ENCODE measurements at regions not wholly inside any gene's neighbourhood (a gene's known extent, or its start where the extent isn't known, plus 50 kb on each side); places are given as distances from the start of the nearest gene placed in this dataset.

GRCh38 chr5:28066856-28067255 lies 1028.5 kb upstream of the CDH9 start:
- peaks cover 35% of the 10 kb centered on the region for H3K9me3 Mint-ChIP-seq

GRCh38 chr5:28065656-28066055 lies 1027.3 kb upstream of the CDH9 start:
- peaks cover 31% of the 10 kb centered on the region for H3K9me3 Mint-ChIP-seq
- H3K27ac Mint-ChIP-seq = no peak overlapping the region
- no peaks in the 10 kb centered on the region for H3K4me1 Mint-ChIP-seq (ENCODE audit: low read depth)
- H3K4me3 Mint-ChIP-seq = no peak overlapping the region
- DNase-seq (ENCODE audit: low spot score) = no peak
- no peaks in the 10 kb centered on the region for H3K27me3 Mint-ChIP-seq (ENCODE audit: low read depth)
- no peaks in the 10 kb centered on the region for H3K36me3 Mint-ChIP-seq (ENCODE audit: low read depth)

More at GRCh38 chr5:28066856-28067255, 1028.5 kb upstream of the CDH9 start:
- DNase-seq (ENCODE audit: low spot score) = no peak
- no peaks in the 10 kb centered on the region for H3K36me3 Mint-ChIP-seq (ENCODE audit: low read depth)
- H3K27me3 Mint-ChIP-seq (ENCODE audit: low read depth) = no peaks in the 10 kb centered on the region
- H3K4me1 Mint-ChIP-seq (ENCODE audit: low read depth) = no peaks in the 10 kb centered on the region
- no peak overlapping the region for H3K4me3 Mint-ChIP-seq
- H3K27ac Mint-ChIP-seq = no peak overlapping the region

GRCh38 chr5:28046596-28046995 lies 1008.2 kb upstream of the CDH9 start:
- no peak for DNase-seq (ENCODE audit: low spot score)
- Mint-ChIP-seq H3K36me3 (ENCODE audit: low read depth) (no peaks in the 10 kb centered on the region), H3K27me3 (ENCODE audit: low read depth) (no peaks in the 10 kb centered on the region), H3K27ac (no peak overlapping the region), H3K4me3 (no peak overlapping the region), H3K4me1 (ENCODE audit: low read depth) (no peaks in the 10 kb centered on the region), H3K9me3 (peaks cover 20% of the 10 kb centered on the region)

GRCh38 chr5:28027851-28028250 lies 989.5 kb upstream of the CDH9 start:
- no peak overlapping the region for H3K27ac Mint-ChIP-seq
- no peaks in the 10 kb centered on the region for H3K4me1 Mint-ChIP-seq (ENCODE audit: low read depth)
- DNase-seq (ENCODE audit: low spot score) = no peak
- peaks cover 53% of the 10 kb centered on the region for H3K9me3 Mint-ChIP-seq
- no peaks in the 10 kb centered on the region for H3K27me3 Mint-ChIP-seq (ENCODE audit: low read depth)
- H3K4me3 Mint-ChIP-seq = no peak overlapping the region
- H3K36me3 Mint-ChIP-seq (ENCODE audit: low read depth) = no peaks in the 10 kb centered on the region

- Mint-ChIP-seq H3K4me1 (ENCODE audit: low read depth) (no peaks in the 10 kb centered on the region), H3K36me3 (ENCODE audit: low read depth) (no peaks in the 10 kb centered on the region), H3K27me3 (ENCODE audit: low read depth) (no peaks in the 10 kb centered on the region), H3K27ac (no peak overlapping the region), H3K4me3 (no peak overlapping the region), H3K9me3 (peaks cover 59% of the 10 kb centered on the region)
- DNase-seq (ENCODE audit: low spot score) = no peak
Observed at GRCh38 chr5:28017178-28017577, 978.8 kb upstream of the CDH9 start.

GRCh38 chr5:28014779-28015178 lies 976.4 kb upstream of the CDH9 start:
- Mint-ChIP-seq H3K27me3 (ENCODE audit: low read depth) (no peaks in the 10 kb centered on the region), H3K4me1 (ENCODE audit: low read depth) (no peaks in the 10 kb centered on the region), H3K27ac (no peak overlapping the region), H3K4me3 (no peak overlapping the region), H3K36me3 (ENCODE audit: low read depth) (no peaks in the 10 kb centered on the region), H3K9me3 (peaks cover 60% of the 10 kb centered on the region)
- no peak for DNase-seq (ENCODE audit: low spot score)

GRCh38 chr5:28012538-28012937 lies 974.2 kb upstream of the CDH9 start:
- Mint-ChIP-seq H3K4me1 (ENCODE audit: low read depth) (no peaks in the 10 kb centered on the region), H3K27ac (no peak overlapping the region), H3K9me3 (peaks cover 71% of the 10 kb centered on the region), H3K27me3 (ENCODE audit: low read depth) (no peaks in the 10 kb centered on the region), H3K4me3 (no peak overlapping the region), H3K36me3 (ENCODE audit: low read depth) (no peaks in the 10 kb centered on the region)
- DNase-seq (ENCODE audit: low spot score) = no peak

GRCh38 chr5:28009576-28009975 lies 971.2 kb upstream of the CDH9 start:
- no peaks in the 10 kb centered on the region for H3K36me3 Mint-ChIP-seq (ENCODE audit: low read depth)
- H3K27me3 Mint-ChIP-seq (ENCODE audit: low read depth) = no peaks in the 10 kb centered on the region
- no peak overlapping the region for H3K27ac Mint-ChIP-seq
- no peaks in the 10 kb centered on the region for H3K4me1 Mint-ChIP-seq (ENCODE audit: low read depth)
- H3K9me3 Mint-ChIP-seq = peaks cover 67% of the 10 kb centered on the region
- no peak overlapping the region for H3K4me3 Mint-ChIP-seq
- no peak for DNase-seq (ENCODE audit: low spot score)

GRCh38 chr5:27996665-27997064 lies 958.3 kb upstream of the CDH9 start:
- Mint-ChIP-seq H3K4me1 (ENCODE audit: low read depth) (no peaks in the 10 kb centered on the region), H3K9me3 (peaks cover 55% of the 10 kb centered on the region), H3K4me3 (no peak overlapping the region), H3K36me3 (ENCODE audit: low read depth) (no peaks in the 10 kb centered on the region), H3K27me3 (ENCODE audit: low read depth) (no peaks in the 10 kb centered on the region), H3K27ac (no peak overlapping the region)
- DNase-seq (ENCODE audit: low spot score) = no peak

GRCh38 chr5:27995867-27996266 lies 957.5 kb upstream of the CDH9 start:
- no peaks in the 10 kb centered on the region for H3K36me3 Mint-ChIP-seq (ENCODE audit: low read depth)
- no peak for DNase-seq (ENCODE audit: low spot score)
- H3K4me3 Mint-ChIP-seq = no peak overlapping the region
- peaks cover 60% of the 10 kb centered on the region for H3K9me3 Mint-ChIP-seq
- no peak overlapping the region for H3K27ac Mint-ChIP-seq
- H3K4me1 Mint-ChIP-seq (ENCODE audit: low read depth) = no peaks in the 10 kb centered on the region
- no peaks in the 10 kb centered on the region for H3K27me3 Mint-ChIP-seq (ENCODE audit: low read depth)

GRCh38 chr5:27978322-27978721 lies 939.9 kb upstream of the CDH9 start:
- peaks cover 52% of the 10 kb centered on the region for H3K9me3 Mint-ChIP-seq
- no peaks in the 10 kb centered on the region for H3K4me1 Mint-ChIP-seq (ENCODE audit: low read depth)
- DNase-seq (ENCODE audit: low spot score) = no peak
- no peaks in the 10 kb centered on the region for H3K36me3 Mint-ChIP-seq (ENCODE audit: low read depth)
- no peaks in the 10 kb centered on the region for H3K27me3 Mint-ChIP-seq (ENCODE audit: low read depth)
- no peak overlapping the region for H3K4me3 Mint-ChIP-seq
- no peak overlapping the region for H3K27ac Mint-ChIP-seq

GRCh38 chr5:27969157-27969556 lies 930.8 kb upstream of the CDH9 start:
- no peaks in the 10 kb centered on the region for H3K27me3 Mint-ChIP-seq (ENCODE audit: low read depth)
- H3K4me1 Mint-ChIP-seq (ENCODE audit: low read depth) = no peaks in the 10 kb centered on the region

GRCh38 chr5:27963050-27963783 lies 924.8 kb upstream of the CDH9 start:
- Mint-ChIP-seq H3K27me3 (ENCODE audit: low read depth) (no peaks in the 10 kb centered on the region), H3K36me3 (ENCODE audit: low read depth) (no peaks in the 10 kb centered on the region), H3K9me3 (peaks cover 60% of the 10 kb centered on the region), H3K27ac (no peak overlapping the region), H3K4me3 (no peak overlapping the region), H3K4me1 (ENCODE audit: low read depth) (no peaks in the 10 kb centered on the region)
- no peak for DNase-seq (ENCODE audit: low spot score)

More at GRCh38 chr5:27969157-27969556, 930.8 kb upstream of the CDH9 start:
- no peaks in the 10 kb centered on the region for H3K36me3 Mint-ChIP-seq (ENCODE audit: low read depth)
- no peak overlapping the region for H3K4me3 Mint-ChIP-seq
- no peak for DNase-seq (ENCODE audit: low spot score)
- peaks cover 29% of the 10 kb centered on the region for H3K9me3 Mint-ChIP-seq
- H3K27ac Mint-ChIP-seq = no peak overlapping the region

- H3K4me1 Mint-ChIP-seq (ENCODE audit: low read depth) = no peaks in the 10 kb centered on the region
- H3K36me3 Mint-ChIP-seq (ENCODE audit: low read depth) = no peaks in the 10 kb centered on the region
- peaks cover 58% of the 10 kb centered on the region for H3K9me3 Mint-ChIP-seq
- no peaks in the 10 kb centered on the region for H3K27me3 Mint-ChIP-seq (ENCODE audit: low read depth)
- H3K4me3 Mint-ChIP-seq = no peak overlapping the region
- DNase-seq (ENCODE audit: low spot score) = no peak
- H3K27ac Mint-ChIP-seq = no peak overlapping the region
Observed at GRCh38 chr5:27962198-27962597, 923.8 kb upstream of the CDH9 start.

- Mint-ChIP-seq H3K36me3 (ENCODE audit: low read depth) (no peaks in the 10 kb centered on the region), H3K9me3 (peaks cover 20% of the 10 kb centered on the region)
- no peak for DNase-seq (ENCODE audit: low spot score)
Observed at GRCh38 chr5:27947088-27947487, 908.7 kb upstream of the CDH9 start.

More at GRCh38 chr5:27947088-27947487, 908.7 kb upstream of the CDH9 start:
- no peak overlapping the region for H3K4me3 Mint-ChIP-seq
- no peak overlapping the region for H3K27ac Mint-ChIP-seq
- no peaks in the 10 kb centered on the region for H3K4me1 Mint-ChIP-seq (ENCODE audit: low read depth)
- no peaks in the 10 kb centered on the region for H3K27me3 Mint-ChIP-seq (ENCODE audit: low read depth)
